Panc1 (cell line): ENCODE measurements at regions not wholly inside any gene's neighbourhood (a gene's known extent, or its start where the extent isn't known, plus 50 kb on each side); places are given as distances from the start of the nearest gene placed in this dataset.

Experiments used
- ATAC-seq: fragments of 200-7000 bp; cut with Tn5 transposase; 2 replicates; pipeline ENCODE4 v1.9.1; 2020; ENCODE audit warnings: mild to moderate bottlenecking, moderate library complexity
- BruUV-seq: library from RNA; stranded (reverse); fragments of 400-500 nt; replicated peaks from 2 replicates; lab custom pipeline; 2021; lab: Mats Ljungman, UMichigan
- CTCF ChIA-PET: fragments of 300-600 bp; sonication (Branson Sonifier 250); formaldehyde crosslinking; loops from one replicate; lab custom pipeline; 2022; ENCODE audit warnings: antibody characterized with exemption; lab: Charles Lee
- POLR2A ChIA-PET: fragments of 300-600 bp; sonication (Branson Sonifier 250); formaldehyde crosslinking; loops from one replicate; lab custom pipeline; 2022; ENCODE audit warnings: antibody characterized with exemption; lab: Charles Lee
- DNase-seq: peaks from one replicate; pipeline ENCODE4 v3.0.0-alpha.2; 2010; ENCODE audit warnings: low read depth, low spot score
- H3K27ac ChIP-seq: 2 replicates; pipeline ENCODE4 v1.5.1; 2011; ENCODE audit warnings: mild to moderate bottlenecking, low read length, inconsistent platforms
- H3K27me3 ChIP-seq: fragments of 200-500 bp; sonication (Bioruptor generic); 2 replicates; pipeline ENCODE4 v1.6.0; 2014; ENCODE audit warnings: low read length, inconsistent platforms; ENCODE audit not compliant: control insufficient read depth, insufficient read depth
- H3K36me3 ChIP-seq: fragments of 200-500 bp; sonication (Bioruptor generic); 2 replicates; pipeline ENCODE4 v1.5.1; 2014; ENCODE audit warnings: inconsistent platforms, mild to moderate bottlenecking, low read length, moderate library complexity; ENCODE audit not compliant: control insufficient read depth, insufficient read depth
- H3K4me1 ChIP-seq: 2 replicates; pipeline ENCODE4 v1.5.1; 2011; ENCODE audit warnings: inconsistent platforms, mild to moderate bottlenecking, low read length, moderate library complexity; ENCODE audit not compliant: control insufficient read depth, insufficient read depth
- H3K4me3 ChIP-seq, 2 experiments: 2 replicates each; pipeline ENCODE4 v1.5.1; 2011 to 2012; ENCODE audit warnings: low read depth in 2 of 2, low read length in 2 of 2, mild to moderate bottlenecking in 2 of 2, inconsistent platforms in 1 of 2, moderate library complexity in 1 of 2
- H3K9me3 ChIP-seq: fragments of 200-500 bp; sonication (Bioruptor generic); 2 replicates; pipeline ENCODE4 v1.5.1; 2014; ENCODE audit warnings: low read depth, mild to moderate bottlenecking, inconsistent platforms, low read length, moderate library complexity; ENCODE audit not compliant: control insufficient read depth, insufficient read depth
- POLR2AphosphoS5 ChIP-seq: IDR thresholded peaks from 2 replicates; pipeline ENCODE4 v1.6.1; 2012; ENCODE audit warnings: mild to moderate bottlenecking, low read depth, low read length, moderate library complexity
- SIN3A ChIP-seq: IDR thresholded peaks from 2 replicates; pipeline ENCODE4 v1.6.1; 2012; ENCODE audit warnings: low read depth, mild to moderate bottlenecking, low read length, moderate library complexity, borderline replicate concordance; ENCODE audit not compliant: insufficient read depth
- TCF7L2 ChIP-seq: IDR thresholded peaks from 2 replicates; pipeline ENCODE4 v1.6.1; 2011; ENCODE audit warnings: mild to moderate bottlenecking, low read depth, low read length, inconsistent platforms
- in situ Hi-C: cut with HindIII; loops from 2 replicates; pipeline ENCODE4 v1.10.0; 2016; ENCODE audit warnings: low sequenced_read_pairs, low pct_unique_long_range_greater_than_20kb
- intact Hi-C: fragments of 100-400 bp; cut with micrococcal nuclease; formaldehyde crosslinking; loops from one replicate; pipeline ENCODE4 v1.10.0; 2022; ENCODE audit not compliant: unreplicated experiment
- TF ChIP-seq, protein P1 (sequence below), 2 experiments: IDR thresholded peaks; 2 replicates each; pipeline ENCODE4 v1.6.1; 2011 to 2012; ENCODE audit warnings: low read depth in 2 of 2, control low read depth in 1 of 2, low read length in 1 of 2, mild to moderate bottlenecking in 1 of 2, moderate library complexity in 1 of 2; ENCODE audit not compliant: insufficient read depth in 1 of 2
- TF ChIP-seq, protein P2 (sequence below): fragments of 450-650 bp; IDR thresholded peaks from 2 replicates; pipeline ENCODE4 v1.5.1; 2017; ENCODE audit warnings: mild to moderate bottlenecking

DNA sequence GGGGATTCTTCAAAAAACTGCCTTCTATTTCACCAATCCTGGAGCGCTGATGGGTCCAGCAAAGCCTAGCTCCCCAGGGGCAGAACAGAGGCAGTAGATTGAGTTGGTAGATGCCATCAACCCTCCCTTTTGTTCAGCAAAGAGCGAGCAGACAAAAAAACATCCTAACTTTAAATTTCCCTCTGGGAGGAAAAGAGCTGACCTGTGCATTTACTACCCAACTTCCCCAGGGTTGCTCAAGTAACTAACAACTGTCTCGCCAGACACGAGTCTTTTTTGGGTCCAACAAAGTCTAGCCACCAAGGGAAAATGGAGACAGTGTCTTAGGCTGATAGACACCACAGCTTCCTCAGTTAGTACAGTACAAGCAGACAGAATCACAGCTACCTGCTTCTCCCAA, 476.3 kb upstream of the GRIA1 start:
- CTCF ChIA-PET = no interaction called here
- H3K9me3 ChIP-seq = no peaks in the 10 kb centered on the region; the same call in 1 of the 2 replicates
- no TSS peak for BruUV-seq
- H3K4me1 ChIP-seq = no peaks in the 10 kb centered on the region
- intact Hi-C loops = no loop called here
- H3K27me3 ChIP-seq = no peaks in the 10 kb centered on the region
- H3K27ac ChIP-seq = no peak overlapping the region
- DNase-seq (no peak), ATAC-seq (no peak)
- H3K4me3 ChIP-seq = no peak overlapping the region
- POLR2A ChIA-PET = no interaction called here
- H3K36me3 ChIP-seq = no peaks in the 10 kb centered on the region
- in situ Hi-C loops = no loop called here
- TF ChIP-seq, protein P1, sequence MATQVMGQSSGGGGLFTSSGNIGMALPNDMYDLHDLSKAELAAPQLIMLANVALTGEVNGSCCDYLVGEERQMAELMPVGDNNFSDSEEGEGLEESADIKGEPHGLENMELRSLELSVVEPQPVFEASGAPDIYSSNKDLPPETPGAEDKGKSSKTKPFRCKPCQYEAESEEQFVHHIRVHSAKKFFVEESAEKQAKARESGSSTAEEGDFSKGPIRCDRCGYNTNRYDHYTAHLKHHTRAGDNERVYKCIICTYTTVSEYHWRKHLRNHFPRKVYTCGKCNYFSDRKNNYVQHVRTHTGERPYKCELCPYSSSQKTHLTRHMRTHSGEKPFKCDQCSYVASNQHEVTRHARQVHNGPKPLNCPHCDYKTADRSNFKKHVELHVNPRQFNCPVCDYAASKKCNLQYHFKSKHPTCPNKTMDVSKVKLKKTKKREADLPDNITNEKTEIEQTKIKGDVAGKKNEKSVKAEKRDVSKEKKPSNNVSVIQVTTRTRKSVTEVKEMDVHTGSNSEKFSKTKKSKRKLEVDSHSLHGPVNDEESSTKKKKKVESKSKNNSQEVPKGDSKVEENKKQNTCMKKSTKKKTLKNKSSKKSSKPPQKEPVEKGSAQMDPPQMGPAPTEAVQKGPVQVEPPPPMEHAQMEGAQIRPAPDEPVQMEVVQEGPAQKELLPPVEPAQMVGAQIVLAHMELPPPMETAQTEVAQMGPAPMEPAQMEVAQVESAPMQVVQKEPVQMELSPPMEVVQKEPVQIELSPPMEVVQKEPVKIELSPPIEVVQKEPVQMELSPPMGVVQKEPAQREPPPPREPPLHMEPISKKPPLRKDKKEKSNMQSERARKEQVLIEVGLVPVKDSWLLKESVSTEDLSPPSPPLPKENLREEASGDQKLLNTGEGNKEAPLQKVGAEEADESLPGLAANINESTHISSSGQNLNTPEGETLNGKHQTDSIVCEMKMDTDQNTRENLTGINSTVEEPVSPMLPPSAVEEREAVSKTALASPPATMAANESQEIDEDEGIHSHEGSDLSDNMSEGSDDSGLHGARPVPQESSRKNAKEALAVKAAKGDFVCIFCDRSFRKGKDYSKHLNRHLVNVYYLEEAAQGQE (IDR thresholded peaks at IDR 0.05; ENCODE audit: insufficient read depth in 1 of 2, low read depth in 2 of 2, low read length in 1 of 2) = no peak
- TF ChIP-seq TCF7L2 (no peak), SIN3A (no peak), POLR2AphosphoS5 (no peak)
- TF ChIP-seq, protein P2, sequence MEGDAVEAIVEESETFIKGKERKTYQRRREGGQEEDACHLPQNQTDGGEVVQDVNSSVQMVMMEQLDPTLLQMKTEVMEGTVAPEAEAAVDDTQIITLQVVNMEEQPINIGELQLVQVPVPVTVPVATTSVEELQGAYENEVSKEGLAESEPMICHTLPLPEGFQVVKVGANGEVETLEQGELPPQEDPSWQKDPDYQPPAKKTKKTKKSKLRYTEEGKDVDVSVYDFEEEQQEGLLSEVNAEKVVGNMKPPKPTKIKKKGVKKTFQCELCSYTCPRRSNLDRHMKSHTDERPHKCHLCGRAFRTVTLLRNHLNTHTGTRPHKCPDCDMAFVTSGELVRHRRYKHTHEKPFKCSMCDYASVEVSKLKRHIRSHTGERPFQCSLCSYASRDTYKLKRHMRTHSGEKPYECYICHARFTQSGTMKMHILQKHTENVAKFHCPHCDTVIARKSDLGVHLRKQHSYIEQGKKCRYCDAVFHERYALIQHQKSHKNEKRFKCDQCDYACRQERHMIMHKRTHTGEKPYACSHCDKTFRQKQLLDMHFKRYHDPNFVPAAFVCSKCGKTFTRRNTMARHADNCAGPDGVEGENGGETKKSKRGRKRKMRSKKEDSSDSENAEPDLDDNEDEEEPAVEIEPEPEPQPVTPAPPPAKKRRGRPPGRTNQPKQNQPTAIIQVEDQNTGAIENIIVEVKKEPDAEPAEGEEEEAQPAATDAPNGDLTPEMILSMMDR = no peak

DNA sequence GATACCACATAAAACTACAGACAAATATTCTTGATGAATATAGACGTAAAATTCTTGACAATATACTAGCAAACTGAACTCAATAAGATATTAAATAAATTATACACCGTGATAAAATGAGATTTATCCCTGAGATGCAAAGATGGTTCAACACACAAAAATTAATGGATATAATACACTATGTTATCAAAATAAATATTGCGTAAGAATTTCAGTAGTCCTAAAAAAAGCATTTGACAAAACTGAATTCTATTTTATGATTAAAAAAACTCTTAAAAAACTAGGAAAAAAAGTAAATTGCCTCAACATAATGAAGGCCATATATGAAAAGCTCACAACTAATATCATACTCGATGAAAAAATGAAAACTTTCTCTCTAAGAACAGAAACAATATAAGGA, 472.3 kb upstream of the GRIA1 start:
- H3K27me3 ChIP-seq = no peaks in the 10 kb centered on the region
- CTCF ChIA-PET = no interaction called here
- no peak overlapping the region for H3K27ac ChIP-seq
- ATAC-seq (no peak), DNase-seq (no peak)
- TF ChIP-seq, protein P2 = no peak
- TF ChIP-seq SIN3A = no peak
- TF ChIP-seq POLR2AphosphoS5 = no peak
- TF ChIP-seq, protein P1 (IDR thresholded peaks at IDR 0.05; ENCODE audit: insufficient read depth in 1 of 2, low read depth in 2 of 2, low read length in 1 of 2) = no peak
- TF ChIP-seq TCF7L2 = no peak
- H3K4me3 ChIP-seq = no peak overlapping the region
- intact Hi-C loops = no loop called here
- in situ Hi-C loops = no loop called here
- H3K36me3 ChIP-seq = no peaks in the 10 kb centered on the region
- BruUV-seq = no TSS peak
- POLR2A ChIA-PET = no interaction called here
- H3K4me1 ChIP-seq = no peaks in the 10 kb centered on the region
- no peaks in the 10 kb centered on the region; the same call in 1 of the 2 replicates for H3K9me3 ChIP-seq
